ENCODE measurements at regions not wholly inside any gene's neighbourhood (a gene's known extent, or its start where the extent isn't known, plus 50 kb on each side); places are given as distances from the start of the nearest gene placed in this dataset.

DNA sequence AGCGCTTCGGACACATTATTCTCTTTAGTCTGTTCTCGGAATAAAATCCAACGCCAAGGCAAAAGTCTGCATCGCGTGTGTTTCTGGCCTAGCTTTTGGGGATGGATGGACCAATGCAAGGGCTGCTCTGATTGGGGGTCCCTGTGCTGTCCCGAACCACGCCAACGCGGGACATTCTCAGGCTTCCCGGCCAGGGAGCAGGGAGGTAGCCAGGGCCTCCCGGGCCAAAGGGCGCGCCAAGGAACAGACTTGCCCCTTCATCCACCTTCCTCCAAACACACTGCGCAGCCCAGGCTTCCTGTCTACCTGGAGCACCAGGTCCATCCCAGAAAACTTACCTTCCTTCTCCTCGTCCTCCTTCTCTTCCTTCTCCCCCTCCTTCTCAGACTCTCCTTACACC, 113.0 kb upstream of the SELENOP start:
- H3K56ac ChIP-seq (replicated peaks; ENCODE audit: insufficient read length, low read depth, low read length), result no peak overlapping the region
- H3K79me1 ChIP-seq (ENCODE audit: low read depth, low read length), result no peaks in the 10 kb centered on the region
- ChIA-PET POLR2A (ENCODE audit: partially characterized antibody) (no interaction called here), CTCF (ENCODE audit: partially characterized antibody) (no interaction called here)
- H4K5ac ChIP-seq (ENCODE audit: insufficient read length, low read depth, low read length), result no peak overlapping the region
- DNase-seq (ENCODE audit: low read depth in 1 of 2, low spot score in 2 of 2), result no peak
- no peak overlapping the region for H2BK120ac ChIP-seq (replicated peaks; ENCODE audit: low read depth, low read length)
- no peak overlapping the region for H2BK15ac ChIP-seq (ENCODE audit: low read length)
- no peak overlapping the region for H2BK5ac ChIP-seq (ENCODE audit: low read depth, low read length)
- no peak overlapping the region for H3K9ac ChIP-seq (replicated peaks in 1 of 4; ENCODE audit: extremely low read depth in 1 of 4, low read depth in 3 of 4, low read length in 3 of 4)
- TF ChIP-seq, protein P1, sequence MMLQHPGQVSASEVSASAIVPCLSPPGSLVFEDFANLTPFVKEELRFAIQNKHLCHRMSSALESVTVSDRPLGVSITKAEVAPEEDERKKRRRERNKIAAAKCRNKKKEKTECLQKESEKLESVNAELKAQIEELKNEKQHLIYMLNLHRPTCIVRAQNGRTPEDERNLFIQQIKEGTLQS (IDR thresholded peaks at IDR 0.05; ENCODE audit: insufficient read depth, low read depth, low read length), result no peak
- no peak for TF ChIP-seq ASH2L (IDR thresholded peaks at IDR 0.05; ENCODE audit: low read length)
- TF ChIP-seq TBP (IDR thresholded peaks at IDR 0.05; ENCODE audit: low read depth, low read length), result no peak
- TF ChIP-seq GTF2F1 (IDR thresholded peaks at IDR 0.05; ENCODE audit: borderline replicate concordance, low read depth, low read length), result no peak
- no peak for TF ChIP-seq JUN (IDR thresholded peaks at IDR 0.05; ENCODE audit: low read depth, low read length)
- no peak for TF ChIP-seq CBX8 (IDR thresholded peaks at IDR 0.05; ENCODE audit: borderline replicate concordance, low read depth, low read length)
- TF ChIP-seq, protein P2, sequence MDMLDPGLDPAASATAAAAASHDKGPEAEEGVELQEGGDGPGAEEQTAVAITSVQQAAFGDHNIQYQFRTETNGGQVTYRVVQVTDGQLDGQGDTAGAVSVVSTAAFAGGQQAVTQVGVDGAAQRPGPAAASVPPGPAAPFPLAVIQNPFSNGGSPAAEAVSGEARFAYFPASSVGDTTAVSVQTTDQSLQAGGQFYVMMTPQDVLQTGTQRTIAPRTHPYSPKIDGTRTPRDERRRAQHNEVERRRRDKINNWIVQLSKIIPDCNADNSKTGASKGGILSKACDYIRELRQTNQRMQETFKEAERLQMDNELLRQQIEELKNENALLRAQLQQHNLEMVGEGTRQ (IDR thresholded peaks at IDR 0.05; ENCODE audit: low read length), result no peak
- no peak for TF ChIP-seq RAD21 (IDR thresholded peaks at IDR 0.05 in 1 of 2, conservative IDR thresholded peaks at IDR 0.05 in 1 of 2; ENCODE audit: low read depth in 2 of 2, low read length in 2 of 2)
- TF ChIP-seq CEBPB (IDR thresholded peaks at IDR 0.05; ENCODE audit: low read depth, low read length), result no peak
- TF ChIP-seq SIN3A (conservative IDR thresholded peaks at IDR 0.05 in 1 of 2, IDR thresholded peaks at IDR 0.05 in 1 of 2; ENCODE audit: low read depth in 1 of 2, low read length in 2 of 2), result no peak
- no peak for TF ChIP-seq CHD2 (IDR thresholded peaks at IDR 0.05; ENCODE audit: low read length)
- TF ChIP-seq MAFK (IDR thresholded peaks at IDR 0.05; ENCODE audit: low read depth, low read length), result no peak
- H2AFZ ChIP-seq (ENCODE audit: low read length), result no peak overlapping the region
- no peak overlapping the region for H3K4me3 ChIP-seq (ENCODE audit: extremely low read depth in 1 of 4, insufficient read depth in 2 of 4, low read depth in 3 of 4, low read length in 4 of 4)
- H3K27me3 ChIP-seq (replicated peaks in 1 of 4; ENCODE audit: control insufficient read depth in 3 of 4, extremely low read depth in 1 of 4, insufficient read depth in 3 of 4, low read length in 3 of 4), result no peaks in the 10 kb centered on the region
- 85% methylated on average over 13 of the region's 16 CpGs; no CpG with 5 or more reads in 1 of the 2 experiments for WGBS, 2 experiments (ENCODE audit: extremely low coverage in 1 of 2, insufficient coverage in 1 of 2, insufficient read length in 1 of 2, insufficient replicate concordance in 2 of 2, low coverage in 1 of 2, low lambda C conversion rate in 2 of 2, missing lambda C conversion rate in 1 of 2)
- no peak for FAIRE-seq
- H3K4me1 ChIP-seq (replicated peaks in 1 of 4; ENCODE audit: control insufficient read depth in 3 of 4, insufficient read depth in 4 of 4, low read length in 3 of 4), result no peaks in the 10 kb centered on the region
- no peak overlapping the region for H2BK20ac ChIP-seq (ENCODE audit: low read length)
- no peak overlapping the region for H3K23ac ChIP-seq (ENCODE audit: insufficient read length)
- no peak overlapping the region for H2AK5ac ChIP-seq (ENCODE audit: low read depth, low read length)
- no peak overlapping the region for H3K14ac ChIP-seq (ENCODE audit: insufficient read length)
- H3K23me2 ChIP-seq (ENCODE audit: low read depth, low read length), result no peaks in the 10 kb centered on the region; the same call in 1 of the 2 replicates
- H4K8ac ChIP-seq (ENCODE audit: extremely low read depth, insufficient read depth, low read length), result no peak overlapping the region
- no peak overlapping the region for H3K4ac ChIP-seq (replicated peaks; ENCODE audit: insufficient read length, low read depth, low read length)
- no peaks in the 10 kb centered on the region for H4K20me1 ChIP-seq (replicated peaks in 1 of 2; ENCODE audit: control insufficient read depth in 1 of 2, insufficient read depth in 2 of 2, low read length in 2 of 2)
- H3K79me2 ChIP-seq (ENCODE audit: control insufficient read depth in 1 of 2, insufficient read depth in 2 of 2, low read length in 2 of 2), result no peaks in the 10 kb centered on the region
- no peak overlapping the region for H3K27ac ChIP-seq (ENCODE audit: low read depth, low read length)
- H3K36me3 ChIP-seq (ENCODE audit: control insufficient read depth in 2 of 4, insufficient read depth in 4 of 4, low read length in 3 of 4), result no peaks in the 10 kb centered on the region
- H3K9me3 ChIP-seq (ENCODE audit: insufficient read depth in 2 of 2, low read depth in 1 of 2, low read length in 1 of 2), result peaks cover 0 to 6% of the 10 kb centered on the region in 2 experiments; a peak in 1 of 4 replicates
- H2BK12ac ChIP-seq (ENCODE audit: low read depth, low read length), result no peak overlapping the region
- no peak overlapping the region for H3K4me2 ChIP-seq (ENCODE audit: insufficient read depth in 1 of 2, low read depth in 2 of 2, low read length in 2 of 2)
- H4K91ac ChIP-seq (replicated peaks; ENCODE audit: insufficient read length, low read length), result no peak overlapping the region
- no peak overlapping the region for H3K18ac ChIP-seq (ENCODE audit: extremely low read depth, low read length)
